HL-60 (cell line): ENCODE measurements at regions not wholly inside any gene's neighbourhood (a gene's known extent, or its start where the extent isn't known, plus 50 kb on each side); places are given as distances from the start of the nearest gene placed in this dataset.

Experiments used
- DNase-seq, 2 experiments: peaks; one replicate each; pipeline ENCODE4 v3.0.0-alpha.2; 2010 to 2020; ENCODE audit warnings: low read depth in 1 of 2, low spot score in 1 of 2
- H3K27ac ChIP-seq: fragments of 250-450 bp; sonication (Bioruptor Pico); replicated peaks from 2 replicates; pipeline ENCODE4 v1.5.1; 2020; ENCODE audit warnings: mild to moderate bottlenecking, moderate library complexity
- H3K27me3 ChIP-seq: fragments of 250-450 bp; sonication (Bioruptor Pico); 2 replicates; pipeline ENCODE4 v1.5.1; 2021; ENCODE audit warnings: mild to moderate bottlenecking, moderate library complexity; ENCODE audit not compliant: insufficient read depth, poor library complexity, severe bottlenecking
- H3K4me3 ChIP-seq: replicated peaks from 2 replicates; pipeline ENCODE4 v1.5.1; 2011; ENCODE audit warnings: mild to moderate bottlenecking, control low read depth, low read length; ENCODE audit not compliant: insufficient read depth
- GABPA ChIP-seq: IDR thresholded peaks from 2 replicates; pipeline ENCODE4 v1.6.1; 2012; ENCODE audit warnings: low read depth
- POLR2AphosphoS5 ChIP-seq: IDR thresholded peaks from 2 replicates; pipeline ENCODE4 v1.6.1; 2012; ENCODE audit warnings: low read depth
- SPI1 ChIP-seq: IDR thresholded peaks from 2 replicates; pipeline ENCODE4 v1.6.1; 2012; ENCODE audit warnings: low read depth, mild to moderate bottlenecking, borderline replicate concordance
- TF ChIP-seq, protein P1 (sequence below): IDR thresholded peaks from one replicate; pipeline ENCODE4 v1.5.1; 2011; ENCODE audit warnings: low read length, control low read depth, inconsistent platforms; ENCODE audit not compliant: insufficient read depth
- TF ChIP-seq, protein P2 (sequence below): IDR thresholded peaks from 2 replicates; pipeline ENCODE4 v1.6.1; 2012; ENCODE audit warnings: low read depth; ENCODE audit not compliant: insufficient replicate concordance

DNA sequence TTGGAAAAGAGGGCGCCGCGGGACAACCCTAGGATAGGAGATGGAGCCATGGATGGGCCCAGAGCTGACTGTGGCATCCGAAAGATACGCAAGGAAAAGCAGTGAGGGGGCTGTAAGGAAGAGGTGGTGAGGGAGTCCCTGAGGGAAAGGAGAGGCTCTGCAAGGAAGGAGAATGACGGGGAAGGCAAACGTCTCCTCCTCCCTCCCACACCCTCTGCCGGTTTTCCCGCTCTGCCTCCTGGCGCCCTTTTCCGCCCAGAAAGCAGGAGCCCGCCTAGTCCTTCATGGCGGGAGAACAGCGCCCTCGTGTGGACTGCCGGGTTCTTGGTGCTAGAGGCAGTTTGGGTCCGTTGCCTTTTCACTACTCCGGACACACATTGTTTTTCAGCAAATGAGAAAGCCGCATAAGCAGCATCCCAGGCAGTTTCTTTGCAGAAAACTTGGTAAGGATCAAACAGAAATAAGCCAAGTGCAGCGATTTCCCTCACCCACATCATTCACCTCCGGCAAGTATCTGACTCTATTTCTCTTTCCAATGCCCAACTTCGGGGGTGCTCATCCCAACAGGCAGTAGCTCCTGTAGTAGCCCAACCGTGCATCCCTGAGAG lies 200.4 kb downstream of the INO80D start:
- TF ChIP-seq, protein P1, sequence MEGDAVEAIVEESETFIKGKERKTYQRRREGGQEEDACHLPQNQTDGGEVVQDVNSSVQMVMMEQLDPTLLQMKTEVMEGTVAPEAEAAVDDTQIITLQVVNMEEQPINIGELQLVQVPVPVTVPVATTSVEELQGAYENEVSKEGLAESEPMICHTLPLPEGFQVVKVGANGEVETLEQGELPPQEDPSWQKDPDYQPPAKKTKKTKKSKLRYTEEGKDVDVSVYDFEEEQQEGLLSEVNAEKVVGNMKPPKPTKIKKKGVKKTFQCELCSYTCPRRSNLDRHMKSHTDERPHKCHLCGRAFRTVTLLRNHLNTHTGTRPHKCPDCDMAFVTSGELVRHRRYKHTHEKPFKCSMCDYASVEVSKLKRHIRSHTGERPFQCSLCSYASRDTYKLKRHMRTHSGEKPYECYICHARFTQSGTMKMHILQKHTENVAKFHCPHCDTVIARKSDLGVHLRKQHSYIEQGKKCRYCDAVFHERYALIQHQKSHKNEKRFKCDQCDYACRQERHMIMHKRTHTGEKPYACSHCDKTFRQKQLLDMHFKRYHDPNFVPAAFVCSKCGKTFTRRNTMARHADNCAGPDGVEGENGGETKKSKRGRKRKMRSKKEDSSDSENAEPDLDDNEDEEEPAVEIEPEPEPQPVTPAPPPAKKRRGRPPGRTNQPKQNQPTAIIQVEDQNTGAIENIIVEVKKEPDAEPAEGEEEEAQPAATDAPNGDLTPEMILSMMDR: peak; percentile 85
- TF ChIP-seq GABPA: no peak
- no peak overlapping the region for H3K4me3 ChIP-seq
- peaks cover 2% of the 10 kb centered on the region for H3K27me3 ChIP-seq
- H3K27ac ChIP-seq: no peak overlapping the region
- peak; percentile 47 to 74 for DNase-seq

DNA sequence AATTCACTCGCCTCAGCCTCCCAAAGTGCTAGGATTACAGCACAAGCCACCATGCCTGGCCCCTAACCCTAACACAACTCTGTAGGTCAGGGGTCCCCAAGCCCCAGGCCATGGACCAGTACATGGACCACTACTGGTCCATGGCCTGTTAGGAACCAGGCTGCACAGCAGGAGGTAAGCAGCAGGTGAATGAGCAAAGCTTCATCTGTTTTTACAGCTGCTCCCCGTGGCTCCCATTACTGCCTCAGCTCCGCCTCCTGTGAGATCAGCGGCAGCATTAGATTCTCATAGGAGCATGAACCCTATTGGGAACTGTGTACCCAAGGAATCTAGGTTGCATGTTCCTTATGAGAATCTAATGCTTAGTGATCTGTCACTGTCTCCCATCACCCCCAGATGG lies 201.7 kb downstream of the NRP2 start:
- Histone ChIP-seq H3K4me3 (no peak overlapping the region), H3K27me3 (peaks cover 4% of the 10 kb centered on the region), H3K27ac (no peak overlapping the region)
- TF ChIP-seq, protein P1: no peak
- TF ChIP-seq POLR2AphosphoS5 (no peak), SPI1 (no peak), GABPA (no peak)
- TF ChIP-seq, protein P2, sequence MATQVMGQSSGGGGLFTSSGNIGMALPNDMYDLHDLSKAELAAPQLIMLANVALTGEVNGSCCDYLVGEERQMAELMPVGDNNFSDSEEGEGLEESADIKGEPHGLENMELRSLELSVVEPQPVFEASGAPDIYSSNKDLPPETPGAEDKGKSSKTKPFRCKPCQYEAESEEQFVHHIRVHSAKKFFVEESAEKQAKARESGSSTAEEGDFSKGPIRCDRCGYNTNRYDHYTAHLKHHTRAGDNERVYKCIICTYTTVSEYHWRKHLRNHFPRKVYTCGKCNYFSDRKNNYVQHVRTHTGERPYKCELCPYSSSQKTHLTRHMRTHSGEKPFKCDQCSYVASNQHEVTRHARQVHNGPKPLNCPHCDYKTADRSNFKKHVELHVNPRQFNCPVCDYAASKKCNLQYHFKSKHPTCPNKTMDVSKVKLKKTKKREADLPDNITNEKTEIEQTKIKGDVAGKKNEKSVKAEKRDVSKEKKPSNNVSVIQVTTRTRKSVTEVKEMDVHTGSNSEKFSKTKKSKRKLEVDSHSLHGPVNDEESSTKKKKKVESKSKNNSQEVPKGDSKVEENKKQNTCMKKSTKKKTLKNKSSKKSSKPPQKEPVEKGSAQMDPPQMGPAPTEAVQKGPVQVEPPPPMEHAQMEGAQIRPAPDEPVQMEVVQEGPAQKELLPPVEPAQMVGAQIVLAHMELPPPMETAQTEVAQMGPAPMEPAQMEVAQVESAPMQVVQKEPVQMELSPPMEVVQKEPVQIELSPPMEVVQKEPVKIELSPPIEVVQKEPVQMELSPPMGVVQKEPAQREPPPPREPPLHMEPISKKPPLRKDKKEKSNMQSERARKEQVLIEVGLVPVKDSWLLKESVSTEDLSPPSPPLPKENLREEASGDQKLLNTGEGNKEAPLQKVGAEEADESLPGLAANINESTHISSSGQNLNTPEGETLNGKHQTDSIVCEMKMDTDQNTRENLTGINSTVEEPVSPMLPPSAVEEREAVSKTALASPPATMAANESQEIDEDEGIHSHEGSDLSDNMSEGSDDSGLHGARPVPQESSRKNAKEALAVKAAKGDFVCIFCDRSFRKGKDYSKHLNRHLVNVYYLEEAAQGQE: no peak
- no peak for DNase-seq

DNA sequence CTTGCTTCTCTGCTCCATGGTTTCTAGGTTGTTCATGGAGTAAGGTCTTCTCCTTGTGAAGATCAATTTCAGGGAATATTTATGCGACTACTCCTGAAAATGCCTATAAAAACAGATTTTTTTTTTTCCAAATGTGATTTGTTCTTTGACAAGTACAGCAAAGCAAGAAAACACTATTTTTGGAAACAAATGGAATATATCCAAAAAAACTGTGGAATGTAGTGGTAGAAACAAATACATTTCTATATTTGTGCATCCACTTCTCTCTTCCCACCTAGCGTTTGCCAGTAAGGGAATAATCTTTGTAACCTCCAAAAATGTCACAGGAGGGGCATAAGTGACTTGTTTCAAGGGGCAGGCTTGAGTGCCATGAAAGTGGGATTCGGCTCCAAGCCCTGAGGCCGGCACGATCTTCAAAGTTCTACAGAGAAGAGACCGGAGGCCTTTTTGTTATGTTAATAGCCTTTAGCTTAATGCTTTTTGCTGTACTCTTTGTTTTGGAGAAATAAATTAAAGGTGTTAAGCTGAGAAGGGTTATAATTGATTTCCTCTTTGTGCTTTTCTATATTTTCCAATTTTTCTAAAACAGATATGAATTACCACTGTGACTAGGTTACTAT lies 200.6 kb downstream of the NRP2 start:
- Histone ChIP-seq H3K27ac (no peak overlapping the region), H3K27me3 (peaks cover 4% of the 10 kb centered on the region), H3K4me3 (no peak overlapping the region)
- TF ChIP-seq, protein P1: no peak
- no peak for TF ChIP-seq POLR2AphosphoS5
- TF ChIP-seq, protein P2: no peak
- TF ChIP-seq SPI1: no peak
- no peak for TF ChIP-seq GABPA
- DNase-seq: no peak

DNA sequence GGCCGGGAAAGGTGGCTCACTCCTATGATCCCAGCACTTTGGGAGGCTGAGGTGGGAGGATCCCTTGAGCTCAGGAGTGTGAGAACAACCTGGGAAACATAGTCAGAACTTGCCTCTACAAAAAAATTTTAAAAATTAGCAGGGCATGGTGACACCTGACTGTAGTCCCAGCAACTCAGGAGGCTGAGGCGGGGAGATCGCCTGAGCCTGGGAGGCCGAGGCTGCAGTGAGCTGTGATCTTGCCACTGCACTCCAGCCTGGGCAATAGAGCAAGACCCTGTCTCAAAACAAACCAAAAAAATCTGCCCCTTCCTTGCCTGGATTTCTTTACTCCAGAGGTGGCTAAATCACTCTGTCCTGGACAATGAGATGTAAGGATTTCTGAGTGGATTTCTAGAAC lies 197.7 kb downstream of the NRP2 start:
- no peak for TF ChIP-seq POLR2AphosphoS5
- TF ChIP-seq, protein P1: no peak
- no peak for TF ChIP-seq SPI1
- no peak for TF ChIP-seq GABPA
- TF ChIP-seq, protein P2: no peak
- no peak overlapping the region for H3K4me3 ChIP-seq

More for the DNA sequence above, 197.7 kb downstream of the NRP2 start:
- H3K27ac ChIP-seq: no peak overlapping the region
- H3K27me3 ChIP-seq: peaks cover 2% of the 10 kb centered on the region
- no peak for DNase-seq
